ENCODE measurements at regions not wholly inside any gene's neighbourhood (a gene's known extent, or its start where the extent isn't known, plus 50 kb on each side); places are given as distances from the start of the nearest gene placed in this dataset.
A peak's percentile ranks its signal among the peaks of the same experiment; 100 is the strongest.
"Not testable (repeated sequence)": the region's sequence is repeated elsewhere in the genome, so short reads cannot be mapped to it uniquely, and the experiment has no call there.

DNA sequence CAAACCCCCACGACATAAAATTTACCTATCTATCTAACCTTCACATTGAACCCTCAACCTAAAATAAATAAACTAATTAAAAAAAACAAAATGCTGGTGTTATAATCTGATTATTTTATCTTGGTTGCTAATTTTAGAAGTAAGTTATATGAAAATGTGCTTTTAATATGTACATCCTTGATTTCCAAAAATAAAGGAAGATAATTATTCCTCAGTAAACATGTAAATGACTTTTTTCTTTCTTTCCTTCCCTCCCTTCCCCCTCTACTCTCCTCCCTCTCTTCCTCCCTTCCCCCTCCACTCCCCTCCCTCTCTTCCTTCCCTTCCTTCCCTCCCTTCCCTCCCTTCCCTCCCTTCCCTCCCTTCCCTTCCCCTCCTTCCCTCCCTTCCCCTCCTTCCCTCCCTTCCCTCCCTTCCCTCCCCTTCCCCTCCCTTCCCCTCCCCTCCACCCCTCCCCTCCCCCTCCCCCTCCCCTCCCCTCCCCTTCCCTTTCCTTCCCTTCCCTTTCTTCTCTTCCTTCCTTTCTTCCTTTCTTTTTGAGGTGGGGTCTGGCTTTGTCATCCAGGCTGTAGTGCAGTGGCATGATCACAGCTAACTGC, 180.0 kb upstream of the GIMD1 start:
- no peak for DNase-seq (ENCODE audit: low read depth)
- no peak for TF ChIP-seq CTCF (IDR thresholded peaks at IDR 0.05; ENCODE audit: low read length, missing control alignments)
- H3K4me3 ChIP-seq (replicated peaks; ENCODE audit: low read depth, low read length) = no peak overlapping the region

GRCh38 chr4:106546370-106546769, 177.8 kb upstream of the GIMD1 start:
- no peak overlapping the region for H3K4me3 ChIP-seq (replicated peaks; ENCODE audit: low read depth, low read length)
- no peak for TF ChIP-seq CTCF (IDR thresholded peaks at IDR 0.05; ENCODE audit: low read length, missing control alignments)
- DNase-seq (ENCODE audit: low read depth) = no peak

- not testable (repeated sequence) for DNase-seq (ENCODE audit: low read depth); H3K4me3 ChIP-seq (replicated peaks; ENCODE audit: low read depth, low read length)
Observed at GRCh38 chr4:106542609-106543008, 174.0 kb upstream of the GIMD1 start.

GRCh38 chr4:106541253-106541652, 172.7 kb upstream of the GIMD1 start:
- H3K4me3 ChIP-seq (replicated peaks; ENCODE audit: low read depth, low read length) = no peak overlapping the region
- peak; percentile 55 for DNase-seq (ENCODE audit: low read depth)
- TF ChIP-seq CTCF (IDR thresholded peaks at IDR 0.05; ENCODE audit: low read length, missing control alignments) = no peak

DNA sequence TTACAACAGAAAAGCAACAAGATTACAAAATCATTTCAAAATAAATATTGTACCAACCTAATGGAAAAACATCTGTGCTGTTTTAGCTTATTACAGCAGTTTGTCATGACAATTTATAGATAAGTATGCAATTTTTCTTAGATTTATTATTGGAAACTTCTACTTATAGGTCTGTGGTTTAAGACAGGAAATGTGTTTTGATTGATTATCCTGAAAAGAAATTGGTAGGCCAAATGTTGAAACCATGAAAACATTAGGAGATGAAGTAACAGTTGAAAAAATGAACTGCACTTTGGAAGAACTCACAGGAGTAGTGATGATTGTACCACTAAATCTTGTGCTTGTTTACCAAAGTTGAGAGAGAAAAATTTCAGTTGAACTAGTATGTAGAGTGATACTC, 162.2 kb upstream of the GIMD1 start:
- peak; percentile 4 for DNase-seq (ENCODE audit: low read depth)
- H3K4me3 ChIP-seq (replicated peaks; ENCODE audit: low read depth, low read length) = no peak overlapping the region
- TF ChIP-seq CTCF (IDR thresholded peaks at IDR 0.05; ENCODE audit: low read length, missing control alignments) = no peak

GRCh38 chr4:106530024-106530361, 161.4 kb upstream of the GIMD1 start:
- H3K4me3 ChIP-seq (replicated peaks; ENCODE audit: low read depth, low read length) = no peak overlapping the region
- TF ChIP-seq CTCF (IDR thresholded peaks at IDR 0.05; ENCODE audit: low read length, missing control alignments) = no peak
- DNase-seq (ENCODE audit: low read depth) = no peak

GRCh38 chr4:106529348-106530023, 160.9 kb upstream of the GIMD1 start:
- no peak overlapping the region for H3K4me3 ChIP-seq (replicated peaks; ENCODE audit: low read depth, low read length)
- DNase-seq (ENCODE audit: low read depth) = peak; percentile 42
- no peak for TF ChIP-seq CTCF (IDR thresholded peaks at IDR 0.05; ENCODE audit: low read length, missing control alignments)
